HG02588 (cell line): ENCODE measurements at regions not wholly inside any gene's neighbourhood (a gene's known extent, or its start where the extent isn't known, plus 50 kb on each side); places are given as distances from the start of the nearest gene placed in this dataset.

Experiments
- ATAC-seq: cut with Tn5 transposase; IDR thresholded peaks from one replicate; pipeline ENCODE4 v1.9.1; 2021; ENCODE audit warnings: mild to moderate bottlenecking, moderate library complexity; ENCODE audit not compliant: unreplicated experiment

DNA sequence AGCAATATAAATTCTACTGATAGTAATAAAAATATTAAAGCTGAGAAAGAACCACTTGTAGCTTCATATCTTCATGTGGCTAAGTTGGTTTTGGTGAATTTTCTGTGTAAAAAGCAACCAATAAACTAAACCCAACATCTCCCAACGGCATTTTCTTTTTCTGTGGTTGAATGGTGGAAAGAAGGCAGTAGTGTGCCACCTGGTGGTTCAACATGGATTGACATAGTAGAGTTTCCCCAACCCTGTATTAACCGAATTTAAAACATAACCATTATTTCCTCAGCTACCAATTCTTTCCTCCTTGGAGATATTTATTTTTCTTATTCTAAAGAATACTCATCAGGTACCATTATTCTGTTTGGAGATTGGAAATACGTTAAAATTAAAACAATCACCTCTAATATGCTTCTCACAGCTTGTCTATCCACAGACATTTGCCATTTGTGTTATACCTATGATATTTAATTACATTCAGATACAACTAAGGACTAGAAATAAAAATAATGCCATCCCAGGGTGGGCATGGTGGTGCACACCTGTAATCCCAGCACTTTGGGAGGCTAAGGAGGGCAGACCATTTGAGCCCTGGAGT lies 117.1 kb upstream of the EEF1E1 start:
- ATAC-seq, result peak; percentile 67

GRCh38 chr6:8218861-8219260 lies 116.5 kb upstream of the EEF1E1 start:
- no peak for ATAC-seq

DNA sequence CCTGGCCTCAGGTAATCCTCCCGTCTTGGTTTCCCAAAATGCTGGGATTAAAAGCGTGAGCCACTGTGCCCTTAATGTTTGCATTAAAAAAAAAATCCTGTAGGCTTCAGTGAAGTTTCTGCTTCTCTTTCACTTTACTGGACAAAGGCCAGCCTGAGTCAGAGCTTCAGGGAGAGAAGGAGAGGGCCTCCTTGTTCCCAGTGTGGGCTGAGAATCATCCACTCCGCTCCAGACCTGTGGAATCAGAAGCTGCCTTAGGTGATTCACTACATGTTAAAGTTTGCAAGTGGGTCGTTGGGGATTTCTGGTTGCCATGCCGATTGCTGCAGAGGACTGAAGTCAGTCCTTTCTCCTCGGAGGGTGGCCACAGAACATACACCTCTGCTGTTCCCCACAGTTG lies 113.3 kb upstream of the EEF1E1 start:
- ATAC-seq, result no peak

- ATAC-seq, result no peak
Observed at GRCh38 chr6:8213995-8214394, 111.6 kb upstream of the EEF1E1 start.

DNA sequence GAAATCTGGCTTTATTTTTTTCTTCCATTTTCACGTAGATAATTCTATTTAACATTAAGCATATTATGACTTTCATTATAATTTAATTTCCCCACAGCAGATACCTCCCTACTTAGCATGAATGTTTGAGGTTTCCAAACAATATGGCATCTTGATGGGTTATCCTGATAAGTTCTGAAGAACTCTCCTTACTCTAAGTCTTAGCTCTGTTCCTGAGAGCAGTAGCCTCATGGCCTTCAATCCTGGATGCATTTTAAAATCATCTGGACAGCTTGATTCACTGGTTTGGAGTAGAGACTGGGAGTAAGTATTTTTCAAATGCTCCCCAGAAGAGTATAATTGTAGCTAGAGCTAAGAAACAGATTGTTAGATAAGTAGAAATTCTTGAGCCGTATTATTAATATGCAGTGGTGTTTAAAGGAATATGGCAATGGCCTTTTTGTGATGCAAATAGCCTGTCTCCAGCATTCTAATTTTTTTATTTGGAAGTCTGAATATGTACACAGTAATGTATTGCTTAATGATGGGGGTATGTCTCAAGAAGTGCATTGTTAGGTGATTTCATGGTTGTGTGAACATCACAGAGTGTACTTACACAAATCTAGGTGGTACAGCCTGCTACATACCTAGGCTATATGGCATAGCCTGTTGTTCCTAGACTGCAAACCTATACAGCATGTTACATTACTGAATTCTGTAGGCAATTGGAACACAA lies 110.5 kb upstream of the EEF1E1 start:
- no peak for ATAC-seq

DNA sequence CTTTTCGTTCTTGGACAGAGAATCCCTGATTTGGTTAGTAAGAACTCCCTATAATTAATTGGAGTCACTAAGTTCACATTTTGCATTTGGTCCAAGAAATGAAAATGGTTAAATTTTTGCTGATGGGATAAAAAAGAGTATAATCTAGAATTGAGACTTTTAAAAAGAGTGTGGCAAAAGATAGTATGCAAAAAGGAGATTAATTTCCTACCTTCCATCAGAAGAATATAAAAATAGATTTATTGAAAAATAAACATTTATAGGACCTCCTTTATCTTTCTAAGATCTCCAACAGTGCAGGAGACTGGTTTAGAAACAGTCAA lies 105.5 kb upstream of the EEF1E1 start:
- ATAC-seq, result no peak

GRCh38 chr6:8207191-8207868 lies 105.0 kb upstream of the EEF1E1 start:
- ATAC-seq, result no peak

DNA sequence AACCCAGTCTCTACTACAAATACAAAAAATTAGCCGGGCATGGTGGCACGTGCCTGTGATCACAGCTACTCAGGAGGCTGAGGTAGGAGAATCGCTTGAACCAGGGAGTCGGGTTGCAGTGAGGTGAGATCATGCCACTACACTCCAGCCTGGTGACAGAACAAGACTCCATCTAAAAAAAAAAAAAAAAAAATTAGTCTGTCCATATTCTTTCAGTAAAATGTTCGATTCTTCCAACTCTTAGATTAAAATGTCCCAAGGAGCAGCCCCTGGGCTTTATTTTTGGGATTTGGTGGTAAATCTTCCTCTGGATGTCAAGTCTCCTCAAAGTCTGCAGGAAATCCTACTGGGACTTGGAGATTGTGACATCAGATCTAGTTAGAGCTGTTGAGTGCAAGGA lies 101.0 kb upstream of the EEF1E1 start:
- no peak for ATAC-seq

GRCh38 chr6:8201679-8202078 lies 99.3 kb upstream of the EEF1E1 start:
- no peak for ATAC-seq

DNA sequence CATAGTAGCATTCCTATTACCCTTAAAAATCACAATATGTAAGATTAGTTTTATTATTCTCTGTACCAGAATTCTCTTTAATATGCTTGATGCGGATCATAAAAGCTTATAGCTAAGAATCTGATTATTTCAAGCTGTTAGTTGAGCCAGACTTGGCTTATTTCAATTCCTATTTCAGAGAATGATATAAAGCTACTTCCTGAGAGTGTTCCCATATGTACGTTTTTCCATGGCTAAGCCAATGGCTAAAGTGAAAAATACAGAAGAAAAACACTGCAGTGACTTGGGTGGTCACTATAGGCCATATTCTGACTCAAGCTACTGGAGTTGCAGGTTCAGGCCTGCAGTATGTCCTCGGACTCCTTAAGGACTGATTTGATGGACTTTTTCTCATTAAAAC lies 97.9 kb upstream of the EEF1E1 start:
- ATAC-seq, result no peak

- ATAC-seq, result no peak
Observed at GRCh38 chr6:8195714-8196102, 93.4 kb upstream of the EEF1E1 start.

DNA sequence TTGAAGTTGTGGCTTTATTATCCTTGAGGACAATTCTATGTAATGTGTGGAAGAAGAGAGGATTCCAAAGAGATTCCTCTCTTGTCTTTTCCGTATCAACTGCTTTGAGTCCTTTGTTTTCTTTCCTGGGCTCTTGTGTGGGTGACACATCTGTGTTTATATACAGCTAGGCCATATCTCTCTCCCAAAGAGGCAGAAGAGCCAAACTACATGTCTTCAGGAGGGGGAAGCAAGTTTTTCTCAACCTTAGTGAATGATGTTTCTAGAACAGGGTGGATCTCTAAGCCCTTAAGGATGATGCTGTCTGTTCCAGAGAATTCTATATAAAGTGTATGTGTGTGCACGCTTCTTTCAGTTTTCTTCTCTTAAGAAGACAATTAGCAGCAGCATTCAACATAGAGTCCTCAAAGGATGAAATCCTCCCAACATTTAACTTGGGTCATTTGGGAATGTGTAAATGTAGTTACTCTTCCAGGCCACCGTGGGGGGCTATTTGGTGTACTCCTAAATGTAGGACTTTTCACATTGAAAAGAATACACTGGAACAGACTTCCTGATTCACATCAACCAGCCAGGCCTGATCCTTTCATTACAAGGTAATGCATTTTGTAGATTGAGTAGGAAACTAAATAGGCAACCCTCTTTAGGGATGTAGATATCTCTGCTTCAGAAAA lies 92.8 kb upstream of the EEF1E1 start:
- no peak for ATAC-seq

GRCh38 chr6:8194490-8194889 lies 92.1 kb upstream of the EEF1E1 start:
- no peak for ATAC-seq

- ATAC-seq, result no peak
Observed at GRCh38 chr6:8193541-8193940, 91.2 kb upstream of the EEF1E1 start.

GRCh38 chr6:8192597-8192996 lies 90.2 kb upstream of the EEF1E1 start:
- no peak for ATAC-seq

GRCh38 chr6:8192067-8192466 lies 89.7 kb upstream of the EEF1E1 start:
- no peak for ATAC-seq

- ATAC-seq, result no peak
Observed at GRCh38 chr6:8191629-8192028, 89.3 kb upstream of the EEF1E1 start.

- ATAC-seq, result no peak
Observed at GRCh38 chr6:8187209-8187608, 84.9 kb upstream of the EEF1E1 start.

DNA sequence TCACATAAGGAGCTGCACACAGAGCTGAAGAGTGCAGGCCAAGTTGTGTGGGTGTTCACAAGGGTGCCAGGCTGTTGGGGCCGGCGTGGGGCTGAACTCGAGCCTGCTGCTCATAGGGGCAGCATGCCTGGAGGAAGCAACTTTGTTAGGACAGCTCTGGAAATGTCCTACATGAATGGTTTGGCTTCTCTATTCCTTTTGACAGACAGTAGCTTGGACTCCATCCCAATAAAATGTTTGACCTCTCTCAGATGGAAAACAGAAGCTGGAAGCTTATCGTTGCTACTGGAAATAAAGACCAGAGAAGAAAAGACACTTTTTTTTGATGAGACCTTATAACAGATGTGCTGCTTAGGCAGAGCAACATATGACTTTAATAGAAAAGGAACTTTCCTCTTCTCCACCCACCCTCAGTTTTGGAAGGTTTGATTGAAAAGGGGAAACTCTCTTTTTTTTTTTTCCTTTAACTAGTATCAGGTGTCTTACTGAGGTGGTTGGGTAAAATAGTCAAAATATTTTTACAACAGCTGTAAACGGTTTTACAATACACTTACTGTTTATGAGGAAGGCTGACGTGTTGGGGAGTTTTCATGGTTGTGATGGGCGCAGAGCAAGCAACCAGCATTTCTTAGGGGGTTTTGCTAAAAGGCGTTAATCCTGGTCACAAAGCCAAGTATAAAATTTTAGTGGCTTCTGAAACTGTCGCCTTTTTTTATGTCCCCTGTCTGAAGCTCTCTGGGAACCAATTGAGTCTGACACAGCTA lies 80.7 kb upstream of the EEF1E1 start:
- ATAC-seq, result no peak

DNA sequence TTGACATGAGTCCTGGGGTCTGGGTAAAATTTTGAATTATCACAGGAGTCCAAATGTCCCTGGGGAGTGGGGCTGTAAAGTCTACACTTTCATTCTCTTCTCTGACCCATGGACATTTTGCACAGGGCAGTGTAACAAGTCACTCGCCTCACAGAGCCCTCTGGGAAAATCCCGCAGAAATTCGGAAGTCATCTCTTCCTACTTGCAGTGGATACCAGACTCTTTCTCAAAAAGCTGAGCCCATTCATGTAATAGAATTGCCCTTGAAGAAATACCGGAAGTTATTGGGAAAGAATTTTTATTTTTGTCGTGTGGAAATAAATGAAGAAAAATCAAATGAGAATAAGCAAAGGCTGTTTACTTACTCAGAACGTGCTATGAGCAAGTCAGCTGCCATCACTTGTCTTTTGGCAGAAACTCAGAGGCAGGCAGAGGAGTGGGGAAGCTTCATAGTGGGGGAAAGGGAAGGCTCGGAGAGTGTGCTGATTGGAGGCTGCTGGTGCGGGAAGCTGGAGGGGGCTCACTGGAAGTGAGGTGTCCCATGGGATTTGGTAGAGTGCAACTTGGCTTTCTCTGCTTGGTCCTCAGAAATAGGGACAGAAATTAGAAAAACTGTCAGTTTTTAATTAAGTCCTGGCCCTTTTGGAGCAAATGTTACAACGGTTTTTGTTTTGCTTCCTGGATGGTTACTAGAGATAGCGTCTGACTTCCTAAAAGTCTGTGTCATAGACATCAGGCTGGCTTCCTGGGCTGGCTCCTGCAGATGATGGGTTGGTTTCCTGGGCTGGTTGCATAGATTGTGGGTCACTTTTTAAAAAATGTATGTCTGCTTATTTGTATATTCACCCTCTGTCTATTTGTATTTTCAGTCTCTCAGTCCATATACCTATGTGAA lies 79.8 kb upstream of the EEF1E1 start:
- ATAC-seq, result no peak
